OCI-LY7 (cell line): ENCODE measurements at regions not wholly inside any gene's neighbourhood (a gene's known extent, or its start where the extent isn't known, plus 50 kb on each side); places are given as distances from the start of the nearest gene placed in this dataset.

Experiments
- EZH2phosphoT487 ChIP-seq: fragments of 200-600 bp; sonication (generic); IDR thresholded peaks from 2 replicates; pipeline ENCODE4 v1.6.1; 2018; ENCODE audit warnings: low read depth, borderline replicate concordance, mild to moderate bottlenecking, mixed run types, antibody characterized with exemption, low read length, moderate library complexity, mixed read lengths
- TF ChIP-seq, protein P1 (sequence below): fragments of 200-600 bp; sonication (generic); conservative IDR thresholded peaks from 2 replicates; pipeline ENCODE4 v1.5.1; 2014; ENCODE audit warnings: mild to moderate bottlenecking, antibody characterized with exemption, low read length, moderate library complexity, mixed read lengths

DNA sequence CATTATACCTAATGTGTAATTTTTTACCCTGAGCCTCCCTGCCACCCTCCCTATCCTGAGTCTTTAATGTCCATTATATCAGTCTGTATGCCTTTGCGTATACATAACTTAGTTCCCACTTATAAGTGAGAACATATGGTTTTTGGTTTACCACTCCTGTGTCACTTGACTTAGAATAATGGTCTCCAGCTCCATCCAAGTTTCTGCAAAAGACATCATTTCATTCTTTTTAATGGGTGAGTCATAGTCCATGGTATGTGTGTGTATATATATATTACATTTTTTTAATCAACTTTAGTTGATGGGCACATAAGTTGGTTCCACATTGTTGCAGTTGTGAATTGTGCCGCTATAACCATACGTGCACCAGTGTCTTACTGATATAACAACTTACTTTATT lies 477.1 kb upstream of the NEGR1 start:
- TF ChIP-seq, protein P1, sequence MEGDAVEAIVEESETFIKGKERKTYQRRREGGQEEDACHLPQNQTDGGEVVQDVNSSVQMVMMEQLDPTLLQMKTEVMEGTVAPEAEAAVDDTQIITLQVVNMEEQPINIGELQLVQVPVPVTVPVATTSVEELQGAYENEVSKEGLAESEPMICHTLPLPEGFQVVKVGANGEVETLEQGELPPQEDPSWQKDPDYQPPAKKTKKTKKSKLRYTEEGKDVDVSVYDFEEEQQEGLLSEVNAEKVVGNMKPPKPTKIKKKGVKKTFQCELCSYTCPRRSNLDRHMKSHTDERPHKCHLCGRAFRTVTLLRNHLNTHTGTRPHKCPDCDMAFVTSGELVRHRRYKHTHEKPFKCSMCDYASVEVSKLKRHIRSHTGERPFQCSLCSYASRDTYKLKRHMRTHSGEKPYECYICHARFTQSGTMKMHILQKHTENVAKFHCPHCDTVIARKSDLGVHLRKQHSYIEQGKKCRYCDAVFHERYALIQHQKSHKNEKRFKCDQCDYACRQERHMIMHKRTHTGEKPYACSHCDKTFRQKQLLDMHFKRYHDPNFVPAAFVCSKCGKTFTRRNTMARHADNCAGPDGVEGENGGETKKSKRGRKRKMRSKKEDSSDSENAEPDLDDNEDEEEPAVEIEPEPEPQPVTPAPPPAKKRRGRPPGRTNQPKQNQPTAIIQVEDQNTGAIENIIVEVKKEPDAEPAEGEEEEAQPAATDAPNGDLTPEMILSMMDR = no peak
- TF ChIP-seq EZH2phosphoT487 = no peak
